Neural progenitor cell (in vitro differentiated cells): ENCODE measurements at regions not wholly inside any gene's neighbourhood (a gene's known extent, or its start where the extent isn't known, plus 50 kb on each side); places are given as distances from the start of the nearest gene placed in this dataset.

Experiments
- EZH2 ChIP-seq: fragments of 200-600 bp; sonication (generic); IDR thresholded peaks from 2 replicates; pipeline ENCODE4 v1.6.1; 2017; ENCODE audit warnings: antibody characterized with exemption, mild to moderate bottlenecking, moderate library complexity
- EZH2phosphoT487 ChIP-seq: fragments of 200-600 bp; sonication (generic); IDR thresholded peaks from 2 replicates; pipeline ENCODE4 v1.6.1; 2017; ENCODE audit warnings: antibody characterized with exemption
- TF ChIP-seq, protein P1 (sequence below): fragments of 200-600 bp; sonication (generic); IDR thresholded peaks from 2 replicates; pipeline ENCODE4 v1.5.1; 2017; ENCODE audit warnings: antibody characterized with exemption, mild to moderate bottlenecking

- TF ChIP-seq EZH2 (no peak), EZH2phosphoT487 (no peak)
- TF ChIP-seq, protein P1, sequence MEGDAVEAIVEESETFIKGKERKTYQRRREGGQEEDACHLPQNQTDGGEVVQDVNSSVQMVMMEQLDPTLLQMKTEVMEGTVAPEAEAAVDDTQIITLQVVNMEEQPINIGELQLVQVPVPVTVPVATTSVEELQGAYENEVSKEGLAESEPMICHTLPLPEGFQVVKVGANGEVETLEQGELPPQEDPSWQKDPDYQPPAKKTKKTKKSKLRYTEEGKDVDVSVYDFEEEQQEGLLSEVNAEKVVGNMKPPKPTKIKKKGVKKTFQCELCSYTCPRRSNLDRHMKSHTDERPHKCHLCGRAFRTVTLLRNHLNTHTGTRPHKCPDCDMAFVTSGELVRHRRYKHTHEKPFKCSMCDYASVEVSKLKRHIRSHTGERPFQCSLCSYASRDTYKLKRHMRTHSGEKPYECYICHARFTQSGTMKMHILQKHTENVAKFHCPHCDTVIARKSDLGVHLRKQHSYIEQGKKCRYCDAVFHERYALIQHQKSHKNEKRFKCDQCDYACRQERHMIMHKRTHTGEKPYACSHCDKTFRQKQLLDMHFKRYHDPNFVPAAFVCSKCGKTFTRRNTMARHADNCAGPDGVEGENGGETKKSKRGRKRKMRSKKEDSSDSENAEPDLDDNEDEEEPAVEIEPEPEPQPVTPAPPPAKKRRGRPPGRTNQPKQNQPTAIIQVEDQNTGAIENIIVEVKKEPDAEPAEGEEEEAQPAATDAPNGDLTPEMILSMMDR = no peak
Measured at GRCh38 chr9:75715360-75715759, 175.1 kb upstream of the PCSK5 start.
